Lower leg skin (tissue), 4 donors: ENCODE measurements at regions not wholly inside any gene's neighbourhood (a gene's known extent, or its start where the extent isn't known, plus 50 kb on each side); places are given as distances from the start of the nearest gene placed in this dataset.

Experiments used
- DNase-seq, 2 donors: peaks; one replicate each; pipeline ENCODE4 v3.0.0-alpha.2; 2019; ENCODE audit warnings: low spot score in 2 of 2
- H3K4me3 ChIP-seq: fragments of 200-600 bp; sonication (generic); 2 replicates; pipeline ENCODE4 v1.5.1; 2017; ENCODE audit warnings: mild to moderate bottlenecking, low read depth; ENCODE audit not compliant: poor library complexity, severe bottlenecking
- CTCF ChIP-seq, 3 donors: fragments of 450-650 bp; IDR thresholded peaks; one replicate each; pipeline ENCODE4 v1.5.1; 2016; ENCODE audit warnings: antibody characterized with exemption in 3 of 3, mild to moderate bottlenecking in 3 of 3, moderate library complexity in 2 of 3
- POLR2A ChIP-seq, 2 donors: fragments of 450-650 bp; IDR thresholded peaks; one replicate each; pipeline ENCODE4 v1.6.1; 2016 to 2017; ENCODE audit warnings: antibody characterized with exemption in 2 of 2, mild to moderate bottlenecking in 1 of 2, moderate library complexity in 1 of 2
- WGBS, 2 donors: methylation state at CpG; one replicate each; pipeline ENCODE4 v1.1.5; 2018; 5-methylcytosine and 5-hydroxymethylcytosine counted together
- intact Hi-C: fragments of 100-400 bp; cut with DNase I; formaldehyde crosslinking; loops from one replicate; pipeline ENCODE4 v1.15.0; 2023; ENCODE audit warnings: low total_unique reads
- microRNA-seq, 2 donors: library from miRNA; unstranded; fragments of <30 nt; microRNA quantifications; one replicate each; pipeline ENCODE4, GENCODE V29; 2016; ENCODE audit warnings: borderline replicate concordance in 2 of 2, borderline number of aligned reads in 1 of 2

- intact Hi-C loops, result no loop called here
- no peak overlapping the region for H3K4me3 ChIP-seq
- TF ChIP-seq CTCF (IDR thresholded peaks at IDR 0.05) (no peak), POLR2A (IDR thresholded peaks at IDR 0.05) (no peak)
- DNase-seq, result no peak
- 85 to 88% methylated on average over 1 of the region's 1 CpG for WGBS, 2 donors
Measured at GRCh38 chr1:201774983-201775344, 54.0 kb upstream of the IPO9 start.

- no peak for TF ChIP-seq POLR2A (IDR thresholded peaks at IDR 0.05)
- TF ChIP-seq CTCF (IDR thresholded peaks at IDR 0.05), result no peak
- intact Hi-C loops, result no loop called here
- H3K4me3 ChIP-seq, result no peak overlapping the region
- DNase-seq, result no peak
- 80 to 94% methylated on average over 3 of the region's 3 CpGs for WGBS, 2 donors
Measured at GRCh38 chr1:201775380-201775779, 53.6 kb upstream of the IPO9 start.

- H3K4me3 ChIP-seq, result no peak overlapping the region
- DNase-seq, result no peak
- intact Hi-C loops, result no loop called here
- 40 to 41% methylated on average over 5 of the region's 5 CpGs for WGBS, 2 donors
- TF ChIP-seq CTCF (IDR thresholded peaks at IDR 0.05) (no peak), POLR2A (IDR thresholded peaks at IDR 0.05) (no peak)
Measured at GRCh38 chr1:201778279-201779065, 50.5 kb upstream of the IPO9 start.

Small RNA genes lying in the stretch of these regions (microRNA-seq; reads per million reads assigned to microRNA genes)
- gene MIR5191, result 0 reads per million in 2 donors
